ENCODE measurements at regions not wholly inside any gene's neighbourhood (a gene's known extent, or its start where the extent isn't known, plus 50 kb on each side); places are given as distances from the start of the nearest gene placed in this dataset.

DNA sequence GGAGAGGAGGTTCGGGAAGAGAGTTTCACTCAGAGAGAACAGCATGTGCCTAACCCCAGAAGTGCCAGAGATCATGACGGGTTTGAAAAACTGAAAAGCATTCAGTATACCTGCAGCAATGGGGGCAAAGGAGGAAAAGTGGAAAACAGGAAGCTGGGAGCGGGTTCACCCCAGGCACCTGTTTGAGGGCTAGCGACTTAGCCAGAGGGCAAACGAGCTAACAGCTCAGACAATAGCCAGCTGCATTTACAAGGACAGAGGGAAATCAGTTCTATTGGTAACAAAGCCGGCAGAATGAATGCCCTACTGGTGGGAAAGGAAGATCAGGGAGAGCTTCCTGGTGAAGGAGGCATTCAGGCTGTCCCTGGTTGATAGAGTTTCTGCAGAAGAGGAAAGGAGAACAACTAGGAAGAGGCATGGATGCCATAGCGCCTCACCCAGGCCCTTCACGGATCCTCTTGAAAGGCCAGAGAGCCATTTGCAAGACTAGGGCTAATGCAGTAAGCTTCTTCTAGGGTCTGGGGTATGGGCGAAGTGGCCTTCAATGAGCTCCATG, 141.7 kb upstream of the ADRA1B start:
- Histone ChIP-seq H3K4me3 (ENCODE audit: low read depth in 1 of 2, low read length in 2 of 2) (no peak overlapping the region), H3K27me3 (ENCODE audit: control insufficient read depth in 1 of 2, insufficient read depth in 2 of 2, low read length in 2 of 2) (peaks cover 11 to 19% of the 10 kb centered on the region in 2 donors)

DNA sequence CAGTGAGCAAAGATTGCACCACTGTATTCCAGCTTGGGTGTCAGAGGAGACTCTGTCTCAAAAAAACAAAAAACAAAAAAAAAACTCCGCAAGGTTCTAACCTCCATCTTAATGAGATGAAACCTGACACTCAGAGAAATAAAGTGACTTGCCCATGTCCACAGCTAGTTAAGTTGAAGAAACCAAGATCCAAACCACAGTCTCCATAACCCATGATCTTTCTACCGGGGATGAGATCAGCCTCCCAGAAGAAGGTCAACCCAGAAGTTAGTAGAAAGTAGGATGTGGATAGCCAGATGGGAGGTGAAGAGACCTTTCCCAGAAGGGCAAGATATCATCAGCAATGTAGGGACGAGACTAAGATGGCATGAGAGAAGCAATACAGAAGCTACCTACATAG, 140.4 kb upstream of the ADRA1B start:
- no peak overlapping the region for H3K9ac ChIP-seq (ENCODE audit: low read depth in 1 of 2, low read length in 2 of 2)
- no peaks in the 10 kb centered on the region for H3K9me3 ChIP-seq (ENCODE audit: control insufficient read depth in 1 of 2, low read length in 2 of 2)
- H3K36me3 ChIP-seq (ENCODE audit: control insufficient read depth in 1 of 2, insufficient read depth in 2 of 2, low read length in 2 of 2), result no peaks in the 10 kb centered on the region
- no peak overlapping the region for H3K27ac ChIP-seq (ENCODE audit: low read depth, low read length)
- peaks cover 0 to 4% of the 10 kb centered on the region in 2 donors for H3K4me1 ChIP-seq (ENCODE audit: control insufficient read depth in 1 of 2, insufficient read depth in 2 of 2, low read length in 2 of 2)
- H3K4me3 ChIP-seq (ENCODE audit: low read depth in 1 of 2, low read length in 2 of 2), result no peak overlapping the region
- peaks cover 11 to 19% of the 10 kb centered on the region in 2 donors for H3K27me3 ChIP-seq (ENCODE audit: control insufficient read depth in 1 of 2, insufficient read depth in 2 of 2, low read length in 2 of 2)

More for the DNA sequence above, 141.7 kb upstream of the ADRA1B start:
- Histone ChIP-seq H3K4me1 (ENCODE audit: control insufficient read depth in 1 of 2, insufficient read depth in 2 of 2, low read length in 2 of 2) (peaks cover 0 to 4% of the 10 kb centered on the region in 2 donors), H3K36me3 (ENCODE audit: control insufficient read depth in 1 of 2, insufficient read depth in 2 of 2, low read length in 2 of 2) (no peaks in the 10 kb centered on the region), H3K9me3 (ENCODE audit: control insufficient read depth in 1 of 2, low read length in 2 of 2) (no peaks in the 10 kb centered on the region), H3K9ac (ENCODE audit: low read depth in 1 of 2, low read length in 2 of 2) (no peak overlapping the region), H3K27ac (ENCODE audit: low read depth, low read length) (no peak overlapping the region)

DNA sequence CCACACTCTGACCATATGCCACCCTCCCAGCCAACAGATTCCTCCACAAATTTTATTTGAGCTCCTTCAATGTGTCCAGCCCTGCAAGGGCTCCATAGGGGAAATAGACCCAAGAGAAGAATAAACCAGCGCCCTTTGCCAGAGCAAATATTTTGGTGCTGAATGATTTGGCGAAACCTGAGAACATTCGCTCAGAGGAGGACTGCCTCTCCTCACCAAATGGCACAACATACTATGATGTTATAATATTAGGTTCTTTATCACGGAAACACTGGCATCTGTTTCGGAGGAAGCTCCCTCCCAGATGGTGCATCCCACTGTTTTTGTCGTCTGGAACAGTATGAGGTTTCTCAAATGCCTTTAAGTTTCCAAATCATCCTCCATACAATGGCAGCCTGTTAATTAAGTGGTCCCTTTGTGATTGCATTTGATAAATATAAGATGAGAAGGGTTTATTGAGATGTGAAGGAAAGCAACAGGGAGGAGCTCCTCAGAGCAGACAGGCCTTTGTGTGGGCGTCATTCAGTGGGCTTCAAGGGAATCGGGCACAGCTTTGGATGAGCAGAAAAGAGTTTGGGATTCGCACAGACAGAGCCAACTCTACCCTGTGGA, 139.1 kb upstream of the ADRA1B start:
- Histone ChIP-seq H3K4me1 (ENCODE audit: control insufficient read depth in 1 of 2, insufficient read depth in 2 of 2, low read length in 2 of 2) (peaks cover 0 to 4% of the 10 kb centered on the region in 2 donors), H3K36me3 (ENCODE audit: control insufficient read depth in 1 of 2, insufficient read depth in 2 of 2, low read length in 2 of 2) (no peaks in the 10 kb centered on the region), H3K9ac (ENCODE audit: low read depth in 1 of 2, low read length in 2 of 2) (no peak overlapping the region), H3K27me3 (ENCODE audit: control insufficient read depth in 1 of 2, insufficient read depth in 2 of 2, low read length in 2 of 2) (peaks cover 11 to 19% of the 10 kb centered on the region in 2 donors), H3K4me3 (ENCODE audit: low read depth in 1 of 2, low read length in 2 of 2) (no peak overlapping the region), H3K9me3 (ENCODE audit: control insufficient read depth in 1 of 2, low read length in 2 of 2) (no peaks in the 10 kb centered on the region), H3K27ac (ENCODE audit: low read depth, low read length) (no peak overlapping the region)

GRCh38 chr5:159779481-159779880, 136.8 kb upstream of the ADRA1B start:
- H3K4me1 ChIP-seq (ENCODE audit: control insufficient read depth in 1 of 2, insufficient read depth in 2 of 2, low read length in 2 of 2), result no peaks in the 10 kb centered on the region
- peaks cover 3 to 5% of the 10 kb centered on the region in 2 donors for H3K27me3 ChIP-seq (ENCODE audit: control insufficient read depth in 1 of 2, insufficient read depth in 2 of 2, low read length in 2 of 2)
- H3K4me3 ChIP-seq (ENCODE audit: low read depth in 1 of 2, low read length in 2 of 2), result no peak overlapping the region
- no peak overlapping the region for H3K27ac ChIP-seq (ENCODE audit: low read depth, low read length)
- no peaks in the 10 kb centered on the region for H3K36me3 ChIP-seq (ENCODE audit: control insufficient read depth in 1 of 2, insufficient read depth in 2 of 2, low read length in 2 of 2)
- H3K9me3 ChIP-seq (ENCODE audit: control insufficient read depth in 1 of 2, low read length in 2 of 2), result no peaks in the 10 kb centered on the region
- no peak overlapping the region for H3K9ac ChIP-seq (ENCODE audit: low read depth in 1 of 2, low read length in 2 of 2)

- Histone ChIP-seq H3K27ac (ENCODE audit: low read depth, low read length) (no peak overlapping the region), H3K36me3 (ENCODE audit: control insufficient read depth in 1 of 2, insufficient read depth in 2 of 2, low read length in 2 of 2) (no peaks in the 10 kb centered on the region), H3K4me3 (ENCODE audit: low read depth in 1 of 2, low read length in 2 of 2) (no peak overlapping the region), H3K9me3 (ENCODE audit: control insufficient read depth in 1 of 2, low read length in 2 of 2) (no peaks in the 10 kb centered on the region), H3K27me3 (ENCODE audit: control insufficient read depth in 1 of 2, insufficient read depth in 2 of 2, low read length in 2 of 2) (no peaks in the 10 kb centered on the region), H3K4me1 (ENCODE audit: control insufficient read depth in 1 of 2, insufficient read depth in 2 of 2, low read length in 2 of 2) (no peaks in the 10 kb centered on the region), H3K9ac (ENCODE audit: low read depth in 1 of 2, low read length in 2 of 2) (no peak overlapping the region)
Measured at GRCh38 chr5:159780246-159780645, 136.0 kb upstream of the ADRA1B start.

DNA sequence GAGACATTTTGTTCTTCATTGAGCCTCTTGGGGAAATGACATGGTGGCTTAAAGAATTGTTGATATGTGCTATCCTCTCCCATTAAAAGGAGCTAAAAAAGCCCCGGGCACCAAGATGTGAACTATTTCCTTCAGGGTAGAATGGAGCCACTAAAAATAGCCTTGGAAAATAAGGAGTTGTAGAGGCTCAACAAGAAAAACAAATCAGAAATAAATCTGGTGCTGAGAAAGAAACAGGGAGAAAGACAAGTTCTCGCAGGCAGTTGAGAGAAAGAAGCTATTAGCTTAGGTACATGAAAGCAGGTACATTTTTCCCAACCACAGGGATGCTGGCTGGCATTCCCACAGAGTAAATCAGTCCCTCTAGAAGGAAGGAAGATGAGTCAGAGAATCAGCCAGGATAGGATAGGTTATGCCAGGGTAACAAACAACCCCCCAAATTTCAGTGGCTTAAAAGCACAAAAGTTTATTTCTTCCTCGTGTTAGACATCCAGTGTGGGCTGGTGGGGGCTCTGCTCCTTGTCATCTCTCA, 134.6 kb upstream of the ADRA1B start:
- H3K36me3 ChIP-seq (ENCODE audit: control insufficient read depth in 1 of 2, insufficient read depth in 2 of 2, low read length in 2 of 2), result no peaks in the 10 kb centered on the region
- no peaks in the 10 kb centered on the region for H3K4me1 ChIP-seq (ENCODE audit: control insufficient read depth in 1 of 2, insufficient read depth in 2 of 2, low read length in 2 of 2)
- H3K9ac ChIP-seq (ENCODE audit: low read depth in 1 of 2, low read length in 2 of 2), result no peak overlapping the region
- no peak overlapping the region for H3K27ac ChIP-seq (ENCODE audit: low read depth, low read length)
- no peaks in the 10 kb centered on the region for H3K27me3 ChIP-seq (ENCODE audit: control insufficient read depth in 1 of 2, insufficient read depth in 2 of 2, low read length in 2 of 2)
- no peak overlapping the region for H3K4me3 ChIP-seq (ENCODE audit: low read depth in 1 of 2, low read length in 2 of 2)
- no peaks in the 10 kb centered on the region for H3K9me3 ChIP-seq (ENCODE audit: control insufficient read depth in 1 of 2, low read length in 2 of 2)

GRCh38 chr5:159782197-159782994, 133.9 kb upstream of the ADRA1B start:
- Histone ChIP-seq H3K36me3 (ENCODE audit: control insufficient read depth in 1 of 2, insufficient read depth in 2 of 2, low read length in 2 of 2) (no peaks in the 10 kb centered on the region), H3K27ac (ENCODE audit: low read depth, low read length) (no peak overlapping the region), H3K27me3 (ENCODE audit: control insufficient read depth in 1 of 2, insufficient read depth in 2 of 2, low read length in 2 of 2) (no peaks in the 10 kb centered on the region), H3K9me3 (ENCODE audit: control insufficient read depth in 1 of 2, low read length in 2 of 2) (no peaks in the 10 kb centered on the region), H3K4me1 (ENCODE audit: control insufficient read depth in 1 of 2, insufficient read depth in 2 of 2, low read length in 2 of 2) (no peaks in the 10 kb centered on the region), H3K9ac (ENCODE audit: low read depth in 1 of 2, low read length in 2 of 2) (no peak overlapping the region), H3K4me3 (ENCODE audit: low read depth in 1 of 2, low read length in 2 of 2) (no peak overlapping the region)

- no peaks in the 10 kb centered on the region for H3K27me3 ChIP-seq (ENCODE audit: control insufficient read depth in 1 of 2, insufficient read depth in 2 of 2, low read length in 2 of 2)
- no peaks in the 10 kb centered on the region for H3K36me3 ChIP-seq (ENCODE audit: control insufficient read depth in 1 of 2, insufficient read depth in 2 of 2, low read length in 2 of 2)
- H3K27ac ChIP-seq (ENCODE audit: low read depth, low read length), result no peak overlapping the region
- no peaks in the 10 kb centered on the region for H3K4me1 ChIP-seq (ENCODE audit: control insufficient read depth in 1 of 2, insufficient read depth in 2 of 2, low read length in 2 of 2)
- H3K9me3 ChIP-seq (ENCODE audit: control insufficient read depth in 1 of 2, low read length in 2 of 2), result no peaks in the 10 kb centered on the region
- no peak overlapping the region for H3K4me3 ChIP-seq (ENCODE audit: low read depth in 1 of 2, low read length in 2 of 2)
- H3K9ac ChIP-seq (ENCODE audit: low read depth in 1 of 2, low read length in 2 of 2), result no peak overlapping the region
Measured at GRCh38 chr5:159782995-159783300, 133.3 kb upstream of the ADRA1B start.

DNA sequence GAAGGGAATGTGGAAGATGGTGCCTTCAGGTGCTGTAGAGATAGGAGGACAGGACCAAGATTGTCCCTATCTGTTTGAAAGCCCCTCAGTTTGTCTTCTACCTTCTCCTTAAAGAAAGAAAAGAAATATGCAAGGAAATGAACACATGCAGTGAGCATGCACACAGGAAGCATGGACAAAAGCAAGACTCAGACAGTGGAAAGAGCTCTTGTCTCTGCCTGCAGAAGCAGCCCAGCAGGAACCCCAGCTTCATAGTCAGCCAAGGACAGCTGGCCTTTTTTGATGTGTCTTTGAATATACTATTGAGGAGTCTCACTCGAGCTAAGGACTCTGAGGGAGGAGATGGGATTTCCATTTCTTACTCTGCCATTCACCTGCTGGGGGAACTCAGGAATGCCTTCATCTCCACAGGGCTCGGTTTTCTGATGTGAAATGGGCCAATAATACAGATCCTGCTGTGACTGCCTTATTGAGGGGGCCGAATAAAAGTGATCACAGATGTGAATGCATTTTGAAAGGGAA, 132.5 kb upstream of the ADRA1B start:
- Histone ChIP-seq H3K9ac (ENCODE audit: low read depth in 1 of 2, low read length in 2 of 2) (no peak overlapping the region), H3K36me3 (ENCODE audit: control insufficient read depth in 1 of 2, insufficient read depth in 2 of 2, low read length in 2 of 2) (no peaks in the 10 kb centered on the region), H3K27ac (ENCODE audit: low read depth, low read length) (no peak overlapping the region), H3K4me3 (ENCODE audit: low read depth in 1 of 2, low read length in 2 of 2) (no peak overlapping the region), H3K4me1 (ENCODE audit: control insufficient read depth in 1 of 2, insufficient read depth in 2 of 2, low read length in 2 of 2) (no peaks in the 10 kb centered on the region), H3K27me3 (ENCODE audit: control insufficient read depth in 1 of 2, insufficient read depth in 2 of 2, low read length in 2 of 2) (no peaks in the 10 kb centered on the region), H3K9me3 (ENCODE audit: control insufficient read depth in 1 of 2, low read length in 2 of 2) (no peaks in the 10 kb centered on the region)

- H3K36me3 ChIP-seq (ENCODE audit: control insufficient read depth in 1 of 2, insufficient read depth in 2 of 2, low read length in 2 of 2), result no peaks in the 10 kb centered on the region
- H3K4me3 ChIP-seq (ENCODE audit: low read depth in 1 of 2, low read length in 2 of 2), result no peak overlapping the region
- H3K27ac ChIP-seq (ENCODE audit: low read depth, low read length), result no peak overlapping the region
- no peak overlapping the region for H3K9ac ChIP-seq (ENCODE audit: low read depth in 1 of 2, low read length in 2 of 2)
- no peaks in the 10 kb centered on the region for H3K9me3 ChIP-seq (ENCODE audit: control insufficient read depth in 1 of 2, low read length in 2 of 2)
- H3K27me3 ChIP-seq (ENCODE audit: control insufficient read depth in 1 of 2, insufficient read depth in 2 of 2, low read length in 2 of 2), result no peaks in the 10 kb centered on the region
- H3K4me1 ChIP-seq (ENCODE audit: control insufficient read depth in 1 of 2, insufficient read depth in 2 of 2, low read length in 2 of 2), result no peaks in the 10 kb centered on the region
Measured at GRCh38 chr5:159784993-159785392, 131.3 kb upstream of the ADRA1B start.

Measured in duodenal mucosa (tissue), 2 donors.